Activated CD4-positive, alpha-beta T cell treated with anti-CD3 and anti-CD28 coated beads, Interleukin-2, amount 50 U/mL, for 4 hours (primary cell): ENCODE measurements at regions not wholly inside any gene's neighbourhood (a gene's known extent, or its start where the extent isn't known, plus 50 kb on each side); places are given as distances from the start of the nearest gene placed in this dataset.

ENCODE experiments used
- DNase-seq, 2 experiments: peaks; one replicate each; pipeline ENCODE4 v3.0.0-alpha.2; 2020

GRCh38 chr17:77308861-77309726 lies 168.3 kb downstream of the SEC14L1 start:
- DNase-seq: no peak

DNA sequence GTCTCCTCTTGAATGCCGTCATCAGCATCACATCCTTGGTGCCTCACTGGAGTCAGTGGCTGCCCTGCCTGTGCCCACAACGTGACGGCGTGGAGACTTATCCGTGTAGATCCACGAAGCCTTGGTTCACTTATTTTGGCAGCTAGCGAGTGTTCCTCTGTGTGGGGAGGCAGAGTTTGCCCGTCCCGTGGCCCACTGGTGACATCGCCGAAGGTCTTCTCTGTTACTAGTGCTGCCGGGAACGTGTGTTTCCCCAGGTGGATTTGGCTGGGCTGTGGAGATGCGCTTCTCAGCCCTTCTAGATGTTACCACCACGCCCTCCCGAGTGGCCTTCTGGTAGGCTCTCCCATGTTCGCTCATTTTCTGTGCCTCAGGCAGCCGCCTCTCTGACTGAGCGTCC lies 169.6 kb downstream of the SEC14L1 start:
- DNase-seq: no peak

GRCh38 chr17:77311371-77311981 lies 170.7 kb downstream of the SEC14L1 start:
- DNase-seq: no peak

GRCh38 chr17:77312061-77312701 lies 171.4 kb downstream of the SEC14L1 start:
- no peak for DNase-seq

- no peak for DNase-seq
These were observed 172.2 kb downstream of the SEC14L1 start for GRCh38 chr17:77312786-77313599.

- no peak for DNase-seq
These were observed 173.1 kb downstream of the SEC14L1 start for GRCh38 chr17:77313831-77314230.

GRCh38 chr17:77314601-77315000 lies 173.8 kb downstream of the SEC14L1 start:
- no peak for DNase-seq

GRCh38 chr17:77315010-77315409 lies 174.2 kb downstream of the SEC14L1 start:
- DNase-seq: no peak

GRCh38 chr17:77315551-77316190 lies 174.9 kb downstream of the SEC14L1 start:
- DNase-seq: no peak

GRCh38 chr17:77316191-77316641 lies 175.4 kb downstream of the SEC14L1 start:
- DNase-seq: no peak

DNA sequence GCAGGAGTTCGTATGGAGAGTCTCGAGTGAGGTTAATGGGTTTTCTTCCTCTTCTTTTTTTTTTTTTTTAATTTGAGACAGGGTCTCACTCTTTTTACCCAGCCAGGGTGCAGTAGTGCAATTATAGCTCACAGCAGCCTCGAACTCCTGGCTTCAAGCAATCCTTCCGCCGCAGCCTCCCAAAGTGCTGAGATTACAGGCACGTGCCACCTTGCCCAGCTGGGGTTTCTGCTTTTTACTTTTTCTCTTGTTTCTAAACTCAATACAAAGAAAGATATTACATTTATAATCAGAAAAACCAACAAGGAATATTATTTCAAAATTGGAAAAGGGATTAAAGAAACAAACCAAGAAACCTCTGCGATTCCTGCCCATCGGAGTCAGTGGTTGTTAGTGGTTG lies 175.9 kb downstream of the SEC14L1 start:
- DNase-seq: no peak

GRCh38 chr17:77317091-77317750 lies 176.5 kb downstream of the SEC14L1 start:
- no peak for DNase-seq

GRCh38 chr17:77318021-77318420 lies 177.3 kb downstream of the SEC14L1 start:
- DNase-seq: no peak

DNA sequence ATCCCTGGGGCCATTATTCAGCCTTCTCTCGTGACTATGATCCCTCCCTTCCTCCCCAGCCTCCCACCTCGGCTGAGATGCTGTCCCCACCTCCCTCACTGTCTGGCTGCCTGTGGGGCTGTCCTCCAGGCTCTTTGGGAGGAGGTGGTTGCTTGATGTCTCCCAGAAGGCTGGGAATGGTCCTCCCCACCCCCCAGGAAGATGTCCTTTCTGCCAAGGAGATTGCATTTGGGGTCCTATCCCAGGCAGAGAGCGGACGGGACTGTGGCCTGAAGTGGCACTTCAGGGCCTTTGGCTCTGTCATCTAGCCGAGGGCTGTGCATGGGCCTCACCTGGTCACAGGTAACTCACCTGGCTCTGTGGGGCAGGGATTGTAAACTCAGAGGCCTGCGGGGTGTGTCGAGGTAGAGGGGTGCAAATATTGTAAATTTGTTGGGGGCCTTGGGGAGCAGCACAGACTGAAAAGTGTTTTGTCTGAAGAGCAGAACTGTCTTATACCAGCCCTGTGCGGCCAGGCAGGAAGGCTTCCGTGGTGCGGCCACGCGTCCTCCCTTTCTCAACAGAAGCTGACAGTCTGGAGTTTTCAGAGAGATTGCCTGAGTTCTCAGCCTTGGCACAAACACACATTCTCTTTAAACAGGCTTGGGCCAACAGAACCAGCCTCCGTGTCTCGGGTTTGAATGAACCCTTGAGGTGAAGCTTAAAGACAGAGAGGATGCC lies 177.9 kb downstream of the SEC14L1 start:
- no peak for DNase-seq

- DNase-seq: peak; percentile 69 to 78
These were observed 178.7 kb downstream of the SEC14L1 start for GRCh38 chr17:77319211-77320043.

GRCh38 chr17:77320044-77320440 lies 179.3 kb downstream of the SEC14L1 start:
- DNase-seq: no peak

- DNase-seq: no peak
These were observed 179.9 kb downstream of the SEC14L1 start for GRCh38 chr17:77320485-77321256.

GRCh38 chr17:77321649-77322513 lies 181.1 kb downstream of the SEC14L1 start:
- DNase-seq: no peak
